Upper lobe of left lung (tissue), 6 donors: ENCODE measurements at regions not wholly inside any gene's neighbourhood (a gene's known extent, or its start where the extent isn't known, plus 50 kb on each side); places are given as distances from the start of the nearest gene placed in this dataset.

ENCODE experiments used
- ATAC-seq, 2 donors: fragments of 200-7000 bp; cut with Tn5 transposase; one replicate each; pipeline ENCODE4 v1.9.1; 2022; ENCODE audit warnings: mild to moderate bottlenecking in 2 of 2, moderate library complexity in 2 of 2; ENCODE audit not compliant: low FRiP score in 2 of 2
- DNase-seq, 2 donors: peaks; one replicate each; pipeline ENCODE4 v3.0.0-alpha.2; 2019 to 2020
- H3K27ac ChIP-seq, 4 donors: fragments of 200-600 bp; sonication (generic); one replicate each; pipeline ENCODE4 v1.5.1; 2016 to 2019
- H3K27me3 ChIP-seq, 4 donors: fragments of 200-600 bp; sonication (generic); one replicate each; pipeline ENCODE4 v1.5.1; 2017 to 2019
- H3K36me3 ChIP-seq, 4 donors: fragments of 200-600 bp; sonication (generic); one replicate each; pipeline ENCODE4 v1.5.1; 2016 to 2019
- H3K4me1 ChIP-seq, 4 donors: fragments of 200-600 bp; sonication (generic); one replicate each; pipeline ENCODE4 v1.5.1; 2018 to 2019
- H3K4me3 ChIP-seq, 4 donors: fragments of 200-600 bp; sonication (generic); one replicate each; pipeline ENCODE4 v1.5.1; 2017 to 2019; ENCODE audit warnings: mild to moderate bottlenecking in 2 of 4, moderate library complexity in 1 of 4
- H3K9me3 ChIP-seq, 4 donors: fragments of 200-600 bp; sonication (generic); one replicate each; pipeline ENCODE4 v1.5.1; 2018 to 2019
- CTCF ChIP-seq, 6 experiments: fragments of 450-650 bp in 4 of 6; fragments of 200-600 bp in 2 of 6; sonication (generic) in 2 of 6; IDR thresholded peaks; one replicate each; pipeline ENCODE4 v1.5.1; 2016 to 2019; ENCODE audit warnings: antibody characterized with exemption in 6 of 6
- EP300 ChIP-seq, 4 donors: sonication (generic); formaldehyde crosslinking; IDR thresholded peaks; one replicate each; pipeline ENCODE4 v1.5.1; 2017; ENCODE audit warnings: antibody characterized with exemption in 4 of 4, control low read depth in 2 of 4
- POLR2A ChIP-seq, 4 donors: fragments of 450-650 bp; IDR thresholded peaks; one replicate each; pipeline ENCODE4 v1.5.1; 2016 to 2017; ENCODE audit warnings: antibody characterized with exemption in 4 of 4, mild to moderate bottlenecking in 2 of 4
- POLR2AphosphoS5 ChIP-seq, 2 donors: sonication (generic); formaldehyde crosslinking; IDR thresholded peaks; one replicate each; pipeline ENCODE4 v1.5.1; 2017; ENCODE audit warnings: antibody characterized with exemption in 2 of 2
- WGBS, 2 donors: methylation state at CpG; one replicate each; pipeline ENCODE4 v1.1.5; 2017 to 2018; 5-methylcytosine and 5-hydroxymethylcytosine counted together
- donor health status: DM: no; HTN: no; CAD: no; lungs with moderate emphysema.
- donor health status: DM: no; HTN: yes; CAD: no; lungs with severe emphysema.

DNA sequence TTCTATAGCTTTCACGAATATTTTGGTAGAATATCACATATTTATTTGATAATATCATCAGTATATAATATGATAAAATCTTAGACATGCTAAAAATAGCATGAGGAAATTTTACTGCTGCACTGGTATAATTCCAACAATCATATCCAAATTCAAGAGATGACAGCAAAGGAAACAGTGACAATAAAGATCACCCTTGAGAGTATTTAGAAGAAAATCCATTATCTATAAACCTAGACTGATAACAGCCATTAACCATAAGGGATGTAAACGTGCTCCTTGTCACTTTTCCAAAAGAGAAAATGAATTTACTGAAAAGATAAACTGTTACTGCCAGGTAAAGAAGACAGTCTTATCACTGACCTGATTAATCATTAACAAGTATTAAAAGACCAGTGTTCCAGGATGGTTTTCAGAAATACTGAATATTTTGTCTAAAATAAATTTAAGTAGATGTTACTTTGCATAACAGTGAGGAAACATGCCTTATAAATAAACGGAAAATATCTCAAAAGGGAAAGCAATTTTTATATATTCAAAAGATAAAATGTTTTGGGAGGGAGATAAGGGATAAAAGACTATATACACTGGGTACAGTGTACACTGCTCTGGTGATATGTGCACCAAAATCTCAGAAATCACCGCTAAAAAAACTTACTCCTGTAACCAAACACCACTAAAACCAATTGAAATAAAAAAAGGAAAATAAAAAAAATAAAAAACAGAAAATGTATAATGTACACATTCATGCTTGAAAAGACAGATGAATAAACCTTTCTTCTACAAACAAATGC is 1704.7 kb downstream of the HACE1 start:
- no peaks in the 10 kb centered on the region for H3K9me3 ChIP-seq
- 33 to 41% methylated on average over 4 of the region's 4 CpGs for WGBS, 2 donors
- no peak for ATAC-seq
- no peaks in the 10 kb centered on the region for H3K36me3 ChIP-seq
- H3K4me1 ChIP-seq: no peaks in the 10 kb centered on the region
- H3K27ac ChIP-seq: no peak overlapping the region
- no peak for DNase-seq
- H3K27me3 ChIP-seq: no peaks in the 10 kb centered on the region
- H3K4me3 ChIP-seq: no peak overlapping the region
- TF ChIP-seq CTCF (IDR thresholded peaks at IDR 0.05): no peak
- TF ChIP-seq EP300 (IDR thresholded peaks at IDR 0.05): no peak
- TF ChIP-seq POLR2A (IDR thresholded peaks at IDR 0.05): no peak
- TF ChIP-seq POLR2AphosphoS5 (IDR thresholded peaks at IDR 0.05): no peak

DNA sequence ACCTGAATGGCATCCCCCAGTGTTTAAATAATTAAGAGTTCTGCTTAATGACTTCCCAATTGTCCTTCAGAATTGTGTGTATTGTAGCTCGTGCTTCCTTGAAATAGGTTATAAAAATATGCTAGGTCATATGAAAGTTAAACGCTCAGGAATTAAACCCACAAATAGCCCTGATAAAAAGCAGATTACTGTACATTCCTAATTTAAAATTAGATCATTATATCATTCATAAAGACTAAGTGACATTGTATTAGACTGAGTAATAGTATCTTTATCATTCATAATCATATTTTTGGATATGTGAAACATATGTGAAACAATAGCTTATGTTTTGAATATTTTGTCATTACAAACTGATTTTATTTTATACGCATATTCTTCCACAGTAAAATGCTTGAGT is 1706.7 kb downstream of the HACE1 start:
- DNase-seq (no peak), ATAC-seq (no peak)
- no peaks in the 10 kb centered on the region for H3K27me3 ChIP-seq
- no peaks in the 10 kb centered on the region for H3K36me3 ChIP-seq
- no peak for TF ChIP-seq POLR2A (IDR thresholded peaks at IDR 0.05)
- no peak for TF ChIP-seq POLR2AphosphoS5 (IDR thresholded peaks at IDR 0.05)
- TF ChIP-seq CTCF (IDR thresholded peaks at IDR 0.05): no peak
- no peak for TF ChIP-seq EP300 (IDR thresholded peaks at IDR 0.05)
- no peak overlapping the region for H3K4me3 ChIP-seq
- H3K9me3 ChIP-seq: no peaks in the 10 kb centered on the region
- WGBS, 2 donors: 74 to 78% methylated on average over 3 of the region's 3 CpGs
- H3K4me1 ChIP-seq: no peaks in the 10 kb centered on the region
- no peak overlapping the region for H3K27ac ChIP-seq

DNA sequence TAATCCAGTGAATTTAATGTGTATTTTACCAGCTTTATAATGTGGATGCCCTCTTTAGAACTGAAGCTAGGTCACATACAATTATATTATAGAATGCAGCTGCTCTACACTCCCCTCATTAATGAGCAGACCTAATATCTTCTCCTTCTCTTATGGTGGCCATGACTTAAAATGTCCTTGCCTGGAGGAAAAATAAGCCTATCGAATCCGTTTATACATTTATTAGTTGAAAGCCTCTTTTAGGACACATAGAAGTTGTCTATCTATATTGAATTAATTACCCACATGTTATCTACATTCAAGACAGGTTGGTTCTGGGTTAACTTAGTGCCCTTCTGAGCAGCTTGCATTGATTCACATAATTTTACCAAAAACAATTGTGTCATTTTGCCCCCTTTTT is 1716.8 kb downstream of the HACE1 start:
- H3K4me3 ChIP-seq: no peak overlapping the region
- H3K27ac ChIP-seq: no peak overlapping the region
- H3K36me3 ChIP-seq: no peaks in the 10 kb centered on the region
- TF ChIP-seq EP300 (IDR thresholded peaks at IDR 0.05) (no peak), POLR2A (IDR thresholded peaks at IDR 0.05) (no peak), CTCF (IDR thresholded peaks at IDR 0.05) (no peak), POLR2AphosphoS5 (IDR thresholded peaks at IDR 0.05) (no peak)
- ATAC-seq (no peak), DNase-seq (no peak)
- no peaks in the 10 kb centered on the region for H3K27me3 ChIP-seq
- 85 to 94% methylated on average over 2 of the region's 2 CpGs for WGBS, 2 donors
- H3K4me1 ChIP-seq: no peaks in the 10 kb centered on the region
- no peaks in the 10 kb centered on the region for H3K9me3 ChIP-seq

DNA sequence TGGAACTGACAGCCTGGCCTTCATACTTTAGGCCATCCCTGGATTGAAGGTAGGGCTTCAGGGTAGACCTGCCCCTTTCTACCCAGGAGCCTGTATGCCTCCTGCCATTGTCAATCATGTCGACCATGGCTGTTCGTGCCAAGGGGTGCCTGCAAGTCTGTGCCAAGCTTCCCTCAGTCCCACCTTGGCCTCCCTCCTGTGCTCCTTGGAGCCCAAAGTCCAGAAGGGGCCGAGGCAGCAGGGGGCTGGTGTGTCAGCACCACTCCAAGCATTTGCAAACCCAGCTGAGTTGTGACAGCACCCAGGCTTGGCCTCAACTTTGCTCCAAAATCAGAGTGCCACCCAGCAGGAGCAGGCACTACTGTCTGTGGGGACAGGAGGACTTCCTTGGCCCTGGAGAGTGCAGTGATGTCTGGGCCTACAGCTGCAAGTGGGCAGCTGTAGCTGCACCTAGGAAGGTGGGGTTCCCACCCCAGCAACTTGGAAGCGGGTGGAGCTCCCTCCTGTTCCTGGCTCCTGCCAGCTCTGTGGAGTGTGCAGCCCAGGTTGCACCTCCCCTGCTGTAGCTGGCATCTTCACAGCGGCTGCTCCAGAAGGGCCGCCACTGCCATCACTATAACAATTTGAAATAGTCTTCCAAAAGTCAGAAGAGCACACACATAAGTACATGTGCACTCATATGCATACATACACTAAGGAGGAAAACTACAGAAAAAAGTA is 1719.3 kb downstream of the HACE1 start:
- peak in 1 of 2 donors; percentile 40 for ATAC-seq

More for the DNA sequence above, 1719.3 kb downstream of the HACE1 start:
- TF ChIP-seq EP300 (IDR thresholded peaks at IDR 0.05) (no peak), CTCF (IDR thresholded peaks at IDR 0.05) (no peak), POLR2A (IDR thresholded peaks at IDR 0.05) (no peak), POLR2AphosphoS5 (IDR thresholded peaks at IDR 0.05) (no peak)
- 95 to 100% methylated on average over 1 to 6 of the region's 6 CpGs for WGBS, 2 donors
- Histone ChIP-seq H3K4me3 (no peak overlapping the region), H3K9me3 (no peaks in the 10 kb centered on the region), H3K4me1 (no peaks in the 10 kb centered on the region), H3K36me3 (no peaks in the 10 kb centered on the region), H3K27me3 (no peaks in the 10 kb centered on the region), H3K27ac (no peak overlapping the region)
- DNase-seq: peak in 1 of 2 donors; percentile 17
